Sigmoid colon (tissue), 4 donors: ENCODE measurements at regions not wholly inside any gene's neighbourhood (a gene's known extent, or its start where the extent isn't known, plus 50 kb on each side); places are given as distances from the start of the nearest gene placed in this dataset.

Source experiments
- EP300 ChIP-seq, 4 donors: sonication (generic); formaldehyde crosslinking; IDR thresholded peaks; one replicate each; pipeline ENCODE4 v1.6.1; 2017; ENCODE audit warnings: antibody characterized with exemption in 4 of 4
- POLR2A ChIP-seq, 2 donors: fragments of 450-650 bp; IDR thresholded peaks; one replicate each; pipeline ENCODE4 v1.6.1; 2016; ENCODE audit warnings: antibody characterized with exemption in 2 of 2, mild to moderate bottlenecking in 2 of 2, moderate library complexity in 2 of 2
- POLR2AphosphoS5 ChIP-seq, 4 donors: sonication (generic); formaldehyde crosslinking; IDR thresholded peaks; one replicate each; pipeline ENCODE4 v1.6.1; 2017; ENCODE audit warnings: antibody characterized with exemption in 4 of 4
- TF ChIP-seq, protein P1 (sequence below), 4 experiments: fragments of 450-650 bp in 3 of 4; fragments of 200-600 bp in 1 of 4; IDR thresholded peaks; one replicate each; pipeline ENCODE4 v1.5.1; 2016 to 2019; ENCODE audit warnings: antibody characterized with exemption in 4 of 4, mild to moderate bottlenecking in 3 of 4, moderate library complexity in 2 of 4

DNA sequence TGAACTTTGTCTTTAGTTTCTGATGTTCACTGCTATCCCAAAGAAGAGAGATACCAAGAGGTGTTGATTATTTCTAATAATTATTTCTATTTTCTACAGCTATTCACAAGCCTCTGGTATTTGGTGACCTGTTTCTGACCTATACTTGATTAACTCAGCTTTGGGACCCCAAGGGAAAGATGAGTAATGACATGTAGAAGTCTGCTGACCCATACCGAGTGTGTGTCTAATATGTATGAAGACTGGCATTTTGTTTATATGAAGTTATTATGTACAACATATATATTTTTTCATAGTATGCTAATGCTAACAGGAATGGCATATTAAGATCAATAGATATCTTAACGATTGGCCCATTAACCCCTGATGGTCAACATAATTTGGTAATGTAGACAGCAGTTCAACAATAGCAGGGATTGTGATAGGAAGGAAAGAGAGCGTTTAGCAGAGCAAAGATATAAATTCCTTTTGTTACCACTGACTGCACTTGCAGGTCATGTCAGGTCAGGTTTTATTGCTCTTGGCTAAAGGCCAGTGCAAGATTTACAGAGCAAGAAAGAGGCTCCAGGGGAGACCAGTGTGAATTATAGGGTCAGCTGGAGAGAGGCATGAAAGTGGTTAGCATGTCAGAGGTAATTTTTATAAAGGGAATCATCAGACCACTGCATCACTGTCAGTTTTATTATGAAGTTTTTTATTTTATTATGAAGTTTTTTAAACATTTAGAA lies 94.7 kb upstream of the DIPK2B start:
- TF ChIP-seq, protein P1, sequence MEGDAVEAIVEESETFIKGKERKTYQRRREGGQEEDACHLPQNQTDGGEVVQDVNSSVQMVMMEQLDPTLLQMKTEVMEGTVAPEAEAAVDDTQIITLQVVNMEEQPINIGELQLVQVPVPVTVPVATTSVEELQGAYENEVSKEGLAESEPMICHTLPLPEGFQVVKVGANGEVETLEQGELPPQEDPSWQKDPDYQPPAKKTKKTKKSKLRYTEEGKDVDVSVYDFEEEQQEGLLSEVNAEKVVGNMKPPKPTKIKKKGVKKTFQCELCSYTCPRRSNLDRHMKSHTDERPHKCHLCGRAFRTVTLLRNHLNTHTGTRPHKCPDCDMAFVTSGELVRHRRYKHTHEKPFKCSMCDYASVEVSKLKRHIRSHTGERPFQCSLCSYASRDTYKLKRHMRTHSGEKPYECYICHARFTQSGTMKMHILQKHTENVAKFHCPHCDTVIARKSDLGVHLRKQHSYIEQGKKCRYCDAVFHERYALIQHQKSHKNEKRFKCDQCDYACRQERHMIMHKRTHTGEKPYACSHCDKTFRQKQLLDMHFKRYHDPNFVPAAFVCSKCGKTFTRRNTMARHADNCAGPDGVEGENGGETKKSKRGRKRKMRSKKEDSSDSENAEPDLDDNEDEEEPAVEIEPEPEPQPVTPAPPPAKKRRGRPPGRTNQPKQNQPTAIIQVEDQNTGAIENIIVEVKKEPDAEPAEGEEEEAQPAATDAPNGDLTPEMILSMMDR (IDR thresholded peaks at IDR 0.05): no peak
- TF ChIP-seq POLR2A (IDR thresholded peaks at IDR 0.05) (no peak), POLR2AphosphoS5 (IDR thresholded peaks at IDR 0.05) (no peak), EP300 (IDR thresholded peaks at IDR 0.05) (no peak)
